Thoracic aorta (tissue), 2 donors: ENCODE measurements at regions not wholly inside any gene's neighbourhood (a gene's known extent, or its start where the extent isn't known, plus 50 kb on each side); places are given as distances from the start of the nearest gene placed in this dataset.

Experiments used
- ATAC-seq: fragments of 150-250 bp; one replicate; pipeline ENCODE4 v1.8.0; 2017; ENCODE audit warnings: low read depth; ENCODE audit not compliant: insufficient number of reproducible peaks, low FRiP score
- DNase-seq: peaks from one replicate; pipeline ENCODE4 v3.0.0-alpha.2; 2020; ENCODE audit warnings: low spot score
- H3K27ac ChIP-seq, 2 donors: fragments of 200-600 bp; sonication (generic); 1 replicate in 1 of 2; 2 replicates in 1 of 2; pipeline ENCODE4 v1.5.1; 2016; ENCODE audit warnings: mild to moderate bottlenecking in 2 of 2, moderate library complexity in 2 of 2
- H3K27me3 ChIP-seq: fragments of 200-600 bp; sonication (generic); replicated peaks from 2 replicates; pipeline ENCODE4 v1.6.0; 2016; ENCODE audit warnings: mild to moderate bottlenecking; ENCODE audit not compliant: insufficient read depth
- H3K36me3 ChIP-seq: fragments of 200-600 bp; sonication (generic); one replicate; pipeline ENCODE4 v1.5.1; 2016
- H3K4me1 ChIP-seq, 2 donors: fragments of 200-600 bp; sonication (generic); 1 replicate in 1 of 2; 2 replicates in 1 of 2; pipeline versions ENCODE4 v1.5.1 to v1.6.0; 2016; ENCODE audit warnings: low read depth in 2 of 2, mild to moderate bottlenecking in 1 of 2; ENCODE audit not compliant: control insufficient read depth in 1 of 2
- H3K4me3 ChIP-seq: fragments of 200-600 bp; sonication (generic); 2 replicates; pipeline ENCODE4 v1.5.1; 2016; ENCODE audit warnings: mild to moderate bottlenecking
- H3K9me3 ChIP-seq: fragments of 200-600 bp; sonication (generic); 2 replicates; pipeline ENCODE4 v1.5.1; 2016
- TF ChIP-seq, protein P1 (sequence below): fragments of 200-600 bp; sonication (generic); IDR thresholded peaks from one replicate; pipeline ENCODE4 v1.5.1; 2019; ENCODE audit warnings: antibody characterized with exemption

DNA sequence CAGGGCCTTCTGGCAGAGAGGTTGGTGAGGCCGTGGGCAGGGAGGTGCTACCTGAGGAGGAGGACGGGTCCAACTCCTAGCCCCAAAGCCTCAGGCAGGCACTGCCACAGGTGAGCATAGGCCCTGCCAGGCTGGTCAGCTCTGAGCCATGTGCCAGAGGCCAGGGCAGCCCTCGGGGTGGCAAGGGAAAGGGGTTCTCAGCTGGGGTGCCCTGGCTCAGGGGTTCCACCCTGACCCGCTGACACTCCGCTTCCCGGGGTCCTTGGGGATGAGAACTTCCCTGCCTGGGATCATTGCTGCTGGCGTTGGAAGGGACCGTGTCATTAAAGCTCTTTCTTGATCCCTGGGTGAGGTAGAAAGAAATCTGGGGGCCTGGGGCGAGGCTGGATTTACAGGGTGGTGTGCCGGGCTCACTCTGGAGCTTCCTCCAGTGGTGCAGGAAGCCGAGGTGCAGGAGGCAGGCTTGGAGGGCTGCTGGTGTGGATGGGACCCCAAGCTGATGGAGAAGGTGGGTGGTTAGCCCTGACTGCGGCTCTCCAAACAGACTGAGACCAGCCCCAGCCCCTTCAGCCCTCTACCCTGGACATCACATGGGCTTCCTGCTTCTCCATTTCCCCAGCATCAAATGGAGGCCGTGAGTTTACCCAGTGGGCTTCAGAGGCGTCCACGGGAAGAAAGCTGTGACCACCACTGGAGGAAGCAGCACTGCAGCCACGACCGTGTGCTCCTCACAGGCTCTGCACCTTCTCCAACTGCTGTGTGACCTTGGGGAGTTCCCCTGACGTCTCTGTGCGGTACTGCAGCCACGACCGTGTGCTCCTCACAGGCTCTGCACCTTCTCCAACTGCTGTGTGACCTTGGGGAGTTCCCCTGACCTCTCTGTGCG, 295.2 kb downstream of the NDUFA10 start:
- ATAC-seq: no peak
- no peak for DNase-seq
- Histone ChIP-seq H3K27me3 (no peaks in the 10 kb centered on the region), H3K9me3 (no peaks in the 10 kb centered on the region), H3K4me3 (no peak overlapping the region), H3K36me3 (no peaks in the 10 kb centered on the region), H3K4me1 (peaks cover 0 to 13% of the 10 kb centered on the region in 2 donors), H3K27ac (no peak overlapping the region)
- TF ChIP-seq, protein P1, sequence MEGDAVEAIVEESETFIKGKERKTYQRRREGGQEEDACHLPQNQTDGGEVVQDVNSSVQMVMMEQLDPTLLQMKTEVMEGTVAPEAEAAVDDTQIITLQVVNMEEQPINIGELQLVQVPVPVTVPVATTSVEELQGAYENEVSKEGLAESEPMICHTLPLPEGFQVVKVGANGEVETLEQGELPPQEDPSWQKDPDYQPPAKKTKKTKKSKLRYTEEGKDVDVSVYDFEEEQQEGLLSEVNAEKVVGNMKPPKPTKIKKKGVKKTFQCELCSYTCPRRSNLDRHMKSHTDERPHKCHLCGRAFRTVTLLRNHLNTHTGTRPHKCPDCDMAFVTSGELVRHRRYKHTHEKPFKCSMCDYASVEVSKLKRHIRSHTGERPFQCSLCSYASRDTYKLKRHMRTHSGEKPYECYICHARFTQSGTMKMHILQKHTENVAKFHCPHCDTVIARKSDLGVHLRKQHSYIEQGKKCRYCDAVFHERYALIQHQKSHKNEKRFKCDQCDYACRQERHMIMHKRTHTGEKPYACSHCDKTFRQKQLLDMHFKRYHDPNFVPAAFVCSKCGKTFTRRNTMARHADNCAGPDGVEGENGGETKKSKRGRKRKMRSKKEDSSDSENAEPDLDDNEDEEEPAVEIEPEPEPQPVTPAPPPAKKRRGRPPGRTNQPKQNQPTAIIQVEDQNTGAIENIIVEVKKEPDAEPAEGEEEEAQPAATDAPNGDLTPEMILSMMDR: no peak

GRCh38 chr2:239729151-239729550, 296.0 kb downstream of the NDUFA10 start:
- TF ChIP-seq, protein P1: no peak
- Histone ChIP-seq H3K4me3 (no peak overlapping the region), H3K27ac (no peak overlapping the region), H3K9me3 (no peaks in the 10 kb centered on the region), H3K4me1 (peaks cover 0 to 13% of the 10 kb centered on the region in 2 donors), H3K36me3 (no peaks in the 10 kb centered on the region), H3K27me3 (no peaks in the 10 kb centered on the region)
- no peak for DNase-seq
- no peak for ATAC-seq

DNA sequence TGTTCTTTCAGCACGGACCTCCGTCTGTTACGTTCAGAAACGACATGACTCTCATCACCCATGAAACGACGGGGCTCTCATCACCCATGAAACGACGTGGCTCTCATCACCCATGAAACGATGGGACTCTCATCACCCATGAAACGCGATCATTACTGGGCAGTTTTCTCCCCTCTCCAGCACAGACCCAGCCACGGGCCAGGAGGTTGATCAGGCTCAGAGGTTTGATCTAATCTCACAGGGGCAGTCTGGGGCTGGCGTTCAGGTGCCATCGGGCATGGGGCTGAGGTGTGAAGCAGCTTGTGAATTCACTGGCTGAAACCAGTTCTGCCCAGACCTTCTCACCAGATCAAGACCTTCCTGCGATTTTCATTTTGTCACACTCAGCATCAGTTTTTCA, 296.4 kb downstream of the NDUFA10 start:
- ATAC-seq (no peak), DNase-seq (no peak)
- Histone ChIP-seq H3K4me1 (peaks cover 0 to 13% of the 10 kb centered on the region in 2 donors), H3K9me3 (no peaks in the 10 kb centered on the region), H3K27ac (no peak overlapping the region), H3K27me3 (no peaks in the 10 kb centered on the region), H3K4me3 (no peak overlapping the region), H3K36me3 (no peaks in the 10 kb centered on the region)
- TF ChIP-seq, protein P1: no peak

DNA sequence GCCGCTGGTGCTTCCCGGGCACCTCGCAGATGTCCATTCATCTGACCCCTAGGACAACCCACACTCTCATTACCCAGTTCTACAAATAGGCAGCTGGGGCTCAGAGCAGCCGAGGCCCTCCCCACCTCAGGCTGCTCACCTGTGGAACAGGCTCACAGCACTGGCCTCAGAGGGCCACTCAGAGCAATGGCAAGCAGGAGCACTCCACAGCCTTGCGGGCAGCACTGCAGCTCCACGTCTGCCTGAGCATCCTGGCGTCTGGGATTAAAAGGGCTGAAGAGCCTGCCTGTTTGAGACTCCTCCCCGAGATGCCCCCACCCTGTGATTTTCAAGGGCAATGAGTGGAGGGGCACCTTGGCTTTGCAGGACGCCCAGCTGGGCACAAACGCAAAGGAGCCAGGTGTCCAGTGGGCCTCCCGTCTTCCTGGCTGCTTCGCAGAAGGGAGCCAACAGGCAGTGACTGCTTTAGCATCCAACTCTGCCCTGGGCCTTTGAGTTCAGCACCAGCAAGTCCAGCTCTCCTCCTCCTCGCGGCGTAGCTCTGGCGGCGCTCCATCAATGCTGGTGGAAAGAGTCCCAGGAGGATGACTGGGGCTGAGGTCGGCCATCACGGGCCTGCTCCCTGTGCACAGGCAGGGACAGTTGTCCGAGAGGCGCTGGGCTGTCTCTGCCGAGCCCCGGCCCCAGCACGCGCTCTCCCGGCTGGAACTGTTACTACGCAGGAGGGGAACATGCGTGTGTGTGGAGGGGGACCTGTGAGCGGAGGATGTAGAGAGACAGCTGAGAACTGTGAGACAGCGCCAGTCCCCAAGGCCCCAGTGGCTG, 297.2 kb downstream of the NDUFA10 start:
- no peak for DNase-seq
- no peak overlapping the region for H3K4me3 ChIP-seq
- peaks cover 0 to 13% of the 10 kb centered on the region in 2 donors for H3K4me1 ChIP-seq
- TF ChIP-seq, protein P1: no peak
- no peaks in the 10 kb centered on the region for H3K9me3 ChIP-seq
- no peaks in the 10 kb centered on the region for H3K27me3 ChIP-seq
- H3K27ac ChIP-seq: no peak overlapping the region
- ATAC-seq: no peak
- H3K36me3 ChIP-seq: no peaks in the 10 kb centered on the region

DNA sequence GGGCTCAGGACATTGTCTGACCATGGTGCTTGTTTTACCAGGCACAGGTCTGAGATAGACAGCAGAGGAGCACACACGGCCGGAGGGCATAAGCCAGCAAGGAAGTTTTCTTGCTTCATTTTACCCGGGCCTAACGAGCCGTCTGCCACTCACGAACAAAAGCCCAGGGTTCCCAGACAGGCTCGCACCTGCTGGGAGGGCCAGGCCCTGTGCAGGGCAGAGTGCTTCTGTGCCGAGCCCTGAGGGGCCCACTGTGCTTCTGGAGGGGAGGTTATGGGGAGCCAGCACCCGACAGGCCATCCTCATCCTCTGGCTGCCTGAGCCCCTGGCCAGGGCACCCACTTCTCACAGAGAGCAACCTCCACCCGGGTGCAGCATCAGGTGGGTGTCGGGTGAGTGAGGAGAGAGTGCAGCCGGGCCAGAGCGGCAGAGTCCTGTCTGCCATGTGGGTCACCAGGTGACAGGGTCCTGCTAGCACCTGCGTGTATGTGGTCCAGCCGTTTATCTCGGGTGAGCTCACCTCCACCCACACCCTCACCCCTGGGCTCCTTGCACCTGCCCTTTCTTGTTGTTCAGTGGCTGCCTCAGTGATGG, 297.9 kb downstream of the NDUFA10 start:
- no peak for DNase-seq
- H3K27me3 ChIP-seq: no peaks in the 10 kb centered on the region
- no peaks in the 10 kb centered on the region for H3K9me3 ChIP-seq
- no peak overlapping the region for H3K4me3 ChIP-seq
- TF ChIP-seq, protein P1: no peak
- no peak for ATAC-seq
- peaks cover 0 to 13% of the 10 kb centered on the region in 2 donors for H3K4me1 ChIP-seq
- H3K36me3 ChIP-seq: no peaks in the 10 kb centered on the region
- H3K27ac ChIP-seq: no peak overlapping the region
